Natural killer cell (primary cell): ENCODE measurements at regions not wholly inside any gene's neighbourhood (a gene's known extent, or its start where the extent isn't known, plus 50 kb on each side); places are given as distances from the start of the nearest gene placed in this dataset.

ENCODE experiments used
- ATAC-seq, 3 donors: fragments of 150-1000 bp in 2 of 3; fragments of 200-7000 bp in 1 of 3; cut with Tn5 transposase; 1 replicate in 1 of 3; 2 replicates in 2 of 3; pipeline ENCODE4 v1.10.0; 2021; ENCODE audit warnings: mild to moderate bottlenecking in 2 of 3, moderate library complexity in 2 of 3
- DNase-seq, 2 donors: peaks; one replicate each; pipeline versions ENCODE4 v3.0.0 to v3.0.0-alpha.2; 2013 to 2021; ENCODE audit warnings: mixed read lengths in 1 of 2
- H3K27ac ChIP-seq: one replicate; pipeline ENCODE4 v1.5.1; 2013; ENCODE audit warnings: mild to moderate bottlenecking, low read length
- H3K27me3 ChIP-seq: one replicate; pipeline ENCODE4 v1.6.1; 2013; ENCODE audit warnings: low read length; ENCODE audit not compliant: control insufficient read depth, insufficient read depth
- H3K36me3 ChIP-seq: one replicate; pipeline ENCODE4 v1.6.1; 2013; ENCODE audit warnings: low read length; ENCODE audit not compliant: control insufficient read depth, insufficient read depth
- H3K4me1 ChIP-seq: one replicate; pipeline ENCODE4 v1.6.1; 2013; ENCODE audit warnings: low read length; ENCODE audit not compliant: control insufficient read depth, insufficient read depth
- H3K4me3 ChIP-seq: one replicate; pipeline ENCODE4 v1.5.1; 2013; ENCODE audit warnings: low read length
- H3K9me3 ChIP-seq: one replicate; pipeline ENCODE4 v1.6.1; 2013; ENCODE audit warnings: low read length; ENCODE audit not compliant: control insufficient read depth, insufficient read depth
- H3K27ac Mint-ChIP-seq, 2 donors: one replicate each; pipeline ENCODE4 v1.8.0; 2022; ENCODE audit warnings: mild to moderate bottlenecking in 2 of 2, mixed read lengths in 2 of 2, moderate library complexity in 1 of 2
- H3K27me3 Mint-ChIP-seq, 2 donors: one replicate each; pipeline ENCODE4 v1.8.0; 2022; ENCODE audit warnings: low read depth in 2 of 2, mixed read lengths in 2 of 2
- H3K36me3 Mint-ChIP-seq: one replicate; pipeline ENCODE4 v1.8.0; 2022; ENCODE audit warnings: mixed read lengths
- H3K4me1 Mint-ChIP-seq, 2 donors: one replicate each; pipeline ENCODE4 v1.8.0; 2022; ENCODE audit warnings: mixed read lengths in 2 of 2
- H3K4me3 Mint-ChIP-seq: one replicate; pipeline ENCODE4 v1.8.0; 2022; ENCODE audit warnings: mild to moderate bottlenecking, moderate library complexity, mixed read lengths
- H3K9me3 Mint-ChIP-seq, 2 donors: one replicate each; pipeline ENCODE4 v1.8.0; 2022; ENCODE audit warnings: mixed read lengths in 2 of 2
- WGBS: methylation state at CpG from one replicate; pipeline ENCODE4 v1.1.7; 2013; ENCODE audit warnings: missing lambda C conversion rate; ENCODE audit not compliant: insufficient coverage; 5-methylcytosine and 5-hydroxymethylcytosine counted together
- intact Hi-C: fragments of 100-400 bp; cut with micrococcal nuclease; formaldehyde crosslinking; loops from one replicate; pipeline ENCODE4 v1.14.2; 2022
- TF ChIP-seq, protein P1 (sequence below): fragments of 200-600 bp; IDR thresholded peaks from one replicate; pipeline ENCODE4 v1.8.0; 2022; ENCODE audit warnings: antibody characterized with exemption

GRCh38 chr19:34578173-34578572 lies 96.6 kb downstream of the WTIP start:
- Histone ChIP-seq H3K4me1 (no peaks in the 10 kb centered on the region), H3K4me3 (no peak overlapping the region), H3K9me3 (peaks cover 4% of the 10 kb centered on the region), H3K36me3 (no peaks in the 10 kb centered on the region), H3K27ac (no peak overlapping the region), H3K27me3 (no peaks in the 10 kb centered on the region)
- ATAC-seq, result no peak
- TF ChIP-seq, protein P1, sequence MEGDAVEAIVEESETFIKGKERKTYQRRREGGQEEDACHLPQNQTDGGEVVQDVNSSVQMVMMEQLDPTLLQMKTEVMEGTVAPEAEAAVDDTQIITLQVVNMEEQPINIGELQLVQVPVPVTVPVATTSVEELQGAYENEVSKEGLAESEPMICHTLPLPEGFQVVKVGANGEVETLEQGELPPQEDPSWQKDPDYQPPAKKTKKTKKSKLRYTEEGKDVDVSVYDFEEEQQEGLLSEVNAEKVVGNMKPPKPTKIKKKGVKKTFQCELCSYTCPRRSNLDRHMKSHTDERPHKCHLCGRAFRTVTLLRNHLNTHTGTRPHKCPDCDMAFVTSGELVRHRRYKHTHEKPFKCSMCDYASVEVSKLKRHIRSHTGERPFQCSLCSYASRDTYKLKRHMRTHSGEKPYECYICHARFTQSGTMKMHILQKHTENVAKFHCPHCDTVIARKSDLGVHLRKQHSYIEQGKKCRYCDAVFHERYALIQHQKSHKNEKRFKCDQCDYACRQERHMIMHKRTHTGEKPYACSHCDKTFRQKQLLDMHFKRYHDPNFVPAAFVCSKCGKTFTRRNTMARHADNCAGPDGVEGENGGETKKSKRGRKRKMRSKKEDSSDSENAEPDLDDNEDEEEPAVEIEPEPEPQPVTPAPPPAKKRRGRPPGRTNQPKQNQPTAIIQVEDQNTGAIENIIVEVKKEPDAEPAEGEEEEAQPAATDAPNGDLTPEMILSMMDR, result no peak
- H3K9me3 Mint-ChIP-seq, result peaks cover 3 to 7% of the 10 kb centered on the region in 2 donors
- no peaks in the 10 kb centered on the region for H3K36me3 Mint-ChIP-seq
- DNase-seq, result no peak
- peaks cover 0 to 5% of the 10 kb centered on the region in 2 donors for H3K4me1 Mint-ChIP-seq
- no peak overlapping the region for H3K27ac Mint-ChIP-seq
- 85% methylated on average over 3 of the region's 4 CpGs for WGBS
- H3K27me3 Mint-ChIP-seq, result peaks cover 0 to 5% of the 10 kb centered on the region in 2 donors
- no peak overlapping the region for H3K4me3 Mint-ChIP-seq
- intact Hi-C loops, result no loop called here

DNA sequence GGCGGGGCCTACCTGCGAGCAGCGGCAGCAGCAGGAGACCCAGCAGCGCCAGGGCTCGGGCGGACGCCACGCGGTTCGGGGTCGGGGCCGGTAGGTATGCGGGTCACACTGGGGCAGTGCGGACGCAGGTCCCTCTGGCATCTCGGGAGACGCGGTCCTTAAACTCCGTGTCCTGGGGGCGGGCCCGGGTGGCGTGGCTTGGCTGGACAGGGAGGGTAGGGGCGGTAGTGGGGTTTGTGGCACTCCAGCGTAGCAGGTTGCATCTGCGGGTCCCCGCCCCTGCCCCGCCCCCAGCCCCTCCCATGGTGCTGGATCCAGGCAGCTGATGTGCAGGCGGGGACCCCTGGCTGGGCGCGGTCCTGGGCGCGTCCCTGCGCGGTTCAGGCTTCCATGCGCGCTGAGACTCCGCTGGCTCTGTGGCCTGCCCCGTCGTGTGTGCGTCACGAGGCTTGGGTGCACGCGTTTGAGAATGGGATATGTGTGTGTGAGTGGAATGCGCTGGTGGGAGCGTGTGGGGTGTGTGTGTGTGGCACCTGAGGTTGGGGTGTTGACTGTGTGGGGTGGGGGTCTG lies 96.1 kb downstream of the WTIP start:
- Mint-ChIP-seq H3K27me3 (peaks cover 0 to 5% of the 10 kb centered on the region in 2 donors), H3K4me3 (no peak overlapping the region), H3K4me1 (peaks cover 0 to 5% of the 10 kb centered on the region in 2 donors), H3K36me3 (no peaks in the 10 kb centered on the region), H3K27ac (no peak overlapping the region), H3K9me3 (peaks cover 0 to 10% of the 10 kb centered on the region in 2 donors)
- 13% methylated on average over 45 of the region's 45 CpGs for WGBS
- ATAC-seq (no peak), DNase-seq (no peak)
- Histone ChIP-seq H3K9me3 (peaks cover 9% of the 10 kb centered on the region), H3K4me3 (no peak overlapping the region), H3K27ac (no peak overlapping the region), H3K27me3 (no peaks in the 10 kb centered on the region), H3K36me3 (no peaks in the 10 kb centered on the region), H3K4me1 (no peaks in the 10 kb centered on the region)
- intact Hi-C loops, result no loop called here
- TF ChIP-seq, protein P1, result no peak

DNA sequence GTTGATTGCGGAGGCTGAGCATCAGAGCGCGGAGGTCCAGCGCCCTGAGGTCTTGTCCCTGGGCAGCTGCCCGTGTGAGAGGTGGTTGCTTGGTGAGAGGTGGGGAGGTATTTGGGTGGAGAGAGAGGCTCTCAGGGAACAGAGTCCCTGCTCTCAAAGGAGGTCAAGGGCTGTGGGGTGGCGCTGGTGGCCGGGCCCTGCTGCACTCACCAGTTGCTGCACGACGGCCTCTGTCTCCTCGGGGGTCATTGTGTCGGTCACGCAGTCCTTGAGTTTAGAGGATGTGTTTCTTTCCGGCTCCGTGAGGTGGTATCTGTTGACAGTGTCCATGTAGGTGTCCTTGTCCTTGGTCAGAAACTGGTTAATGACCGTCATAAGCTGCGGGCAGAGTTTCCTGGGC lies 95.5 kb downstream of the WTIP start:
- no peak for ATAC-seq
- H3K36me3 ChIP-seq, result no peaks in the 10 kb centered on the region
- H3K36me3 Mint-ChIP-seq, result no peaks in the 10 kb centered on the region

More for the DNA sequence above, 95.5 kb downstream of the WTIP start:
- DNase-seq, result no peak
- Mint-ChIP-seq H3K9me3 (peaks cover 0 to 10% of the 10 kb centered on the region in 2 donors), H3K27ac (no peak overlapping the region), H3K4me3 (no peak overlapping the region), H3K27me3 (peaks cover 0 to 5% of the 10 kb centered on the region in 2 donors), H3K4me1 (peaks cover 0 to 5% of the 10 kb centered on the region in 2 donors)
- peaks cover 9% of the 10 kb centered on the region for H3K9me3 ChIP-seq
- H3K27me3 ChIP-seq, result no peaks in the 10 kb centered on the region
- H3K27ac ChIP-seq, result no peak overlapping the region
- H3K4me1 ChIP-seq, result no peaks in the 10 kb centered on the region
- TF ChIP-seq, protein P1, result no peak
- no peak overlapping the region for H3K4me3 ChIP-seq
- intact Hi-C loops, result no loop called here
- WGBS, result 64% methylated on average over 16 of the region's 16 CpGs
